K562 (cell line): ENCODE measurements at regions not wholly inside any gene's neighbourhood (a gene's known extent, or its start where the extent isn't known, plus 50 kb on each side); places are given as distances from the start of the nearest gene placed in this dataset.

Experiments used
- ATAC-seq: fragments of 200-7000 bp; cut with Tn5 transposase; 3 replicates; pipeline ENCODE4 v1.9.1; 2020; ENCODE audit warnings: moderate library complexity
- BruUV-seq: library from RNA; stranded (reverse); fragments of 400-500 nt; replicated peaks from 2 replicates; lab custom pipeline; 2021; lab: Mats Ljungman, UMichigan
- CTCF ChIA-PET: fragments of 300-600 bp; formaldehyde crosslinking; extraction: SDS; loops from one replicate; lab custom pipeline; 2021; ENCODE audit warnings: low intra/inter-chr PET ratio; lab: Yijun Ruan, JAX
- POLR2A ChIA-PET: fragments of 300-600, 350-650 bp; sonication (Branson Sonifier 250); formaldehyde crosslinking; extraction: SDS; loops from one replicate; lab custom pipeline; 2021; ENCODE audit warnings: antibody characterized with exemption, inconsistent platforms; lab: Yijun Ruan, JAX
- DNase-seq, 4 experiments: peaks; one replicate each; pipeline versions ENCODE4 v3.0.0 to v3.0.0-alpha.2; 2011 to 2018; ENCODE audit warnings: low spot score in 3 of 4, mixed read lengths in 3 of 4; ENCODE audit errors: extremely low read depth in 1 of 4
- FAIRE-seq: peaks from 2 replicates; lab custom pipeline; 2011; peaks lifted over from hg19 to GRCh38; lab: Jason Lieb, UNC
- H2AFZ ChIP-seq: 2 replicates; pipeline ENCODE4 v1.6.0; 2011; ENCODE audit warnings: low read depth, low read length, control low read depth, inconsistent platforms
- H3K27ac ChIP-seq: fragments of 200-600 bp; 3 replicates; pipeline ENCODE4 v1.8.0; 2011; ENCODE audit warnings: low read depth, mild to moderate bottlenecking, control low read depth, inconsistent platforms, low read length, moderate library complexity, mixed read lengths; ENCODE audit errors: extremely low read depth
- H3K27me3 ChIP-seq, 2 experiments: fragments of 300-600 bp in 1 of 2; 2 replicates in 1 of 2; 3 replicates in 1 of 2; pipeline versions ENCODE4 v1.6.0 to v1.8.0; 2011; ENCODE audit warnings: inconsistent platforms in 2 of 2, low read length in 2 of 2, mild to moderate bottlenecking in 1 of 2, mixed read lengths in 1 of 2, moderate library complexity in 1 of 2; ENCODE audit not compliant: control insufficient read depth in 2 of 2, insufficient read depth in 2 of 2
- H3K36me3 ChIP-seq: fragments of 300-600 bp; 3 replicates; pipeline ENCODE4 v1.8.0; 2011; ENCODE audit warnings: mild to moderate bottlenecking, low read length, inconsistent platforms; ENCODE audit not compliant: control insufficient read depth, insufficient read depth
- H3K4me1 ChIP-seq, 2 experiments: fragments of 200-600 bp in 1 of 2; replicated peaks in 1 of 2; 2 replicates in 1 of 2; 3 replicates in 1 of 2; pipeline versions ENCODE4 v1.5.1 to v1.8.0; 2011; ENCODE audit warnings: inconsistent platforms in 2 of 2, low read length in 2 of 2, mild to moderate bottlenecking in 1 of 2, mixed read lengths in 1 of 2, moderate library complexity in 1 of 2; ENCODE audit not compliant: control insufficient read depth in 2 of 2, insufficient read depth in 2 of 2
- H3K4me2 ChIP-seq: 2 replicates; pipeline ENCODE4 v1.6.1; 2011; ENCODE audit warnings: low read length, control low read depth, inconsistent platforms, mixed read lengths; ENCODE audit not compliant: insufficient read depth
- H3K4me3 ChIP-seq: fragments of 200-600 bp; sonication (generic), shearing (Covaris generic); 2 replicates; pipeline ENCODE4 v1.5.1; 2016; ENCODE audit warnings: control low read depth, inconsistent platforms
- H3K79me2 ChIP-seq: fragments of 200-600 bp; 3 replicates; pipeline ENCODE4 v1.8.0; 2011; ENCODE audit warnings: low read length, inconsistent platforms; ENCODE audit not compliant: control insufficient read depth, insufficient read depth
- H3K9ac ChIP-seq, 2 experiments: 2 replicates each; pipeline versions ENCODE4 v1.6.0 to v1.6.1; 2011; ENCODE audit warnings: low read depth in 2 of 2, low read length in 2 of 2, control low read depth in 1 of 2, inconsistent platforms in 1 of 2, mild to moderate bottlenecking in 1 of 2, mixed read lengths in 1 of 2; ENCODE audit not compliant: insufficient read depth in 1 of 2
- H3K9me1 ChIP-seq: one replicate; pipeline ENCODE4 v1.6.0; 2011; ENCODE audit warnings: inconsistent platforms, mild to moderate bottlenecking, low read length, moderate library complexity; ENCODE audit not compliant: control insufficient read depth, insufficient read depth
- H3K9me3 ChIP-seq: replicated peaks from 2 replicates; pipeline ENCODE4 v1.5.1; 2011; ENCODE audit warnings: low read depth, low read length, inconsistent platforms; ENCODE audit not compliant: control insufficient read depth, insufficient read depth
- H4K20me1 ChIP-seq: replicated peaks from 2 replicates; pipeline ENCODE4 v1.6.1; 2011; ENCODE audit warnings: low read length, inconsistent platforms, mixed read lengths; ENCODE audit not compliant: control insufficient read depth, insufficient read depth
- CREBBP ChIP-seq: IDR thresholded peaks from one replicate; pipeline ENCODE4 v1.6.1; 2012; ENCODE audit warnings: low read depth, mild to moderate bottlenecking, control low read depth, inconsistent platforms, low read length
- CTCF ChIP-seq, 3 experiments: IDR thresholded peaks in 2 of 3; conservative IDR thresholded peaks in 1 of 3; 2 replicates each; pipeline ENCODE4 v1.5.1; 2011 to 2012; ENCODE audit warnings: low read length in 3 of 3, mild to moderate bottlenecking in 3 of 3, control low read depth in 2 of 3, improper control_type of control experiment in 1 of 3, inconsistent platforms in 1 of 3, low read depth in 1 of 3, mixed read lengths in 1 of 3, moderate library complexity in 1 of 3; ENCODE audit not compliant: insufficient read depth in 2 of 3
- MTA2 ChIP-seq: fragments of 450-650 bp; IDR thresholded peaks from 2 replicates; pipeline ENCODE4 v1.6.1; 2016; ENCODE audit warnings: low read depth
- NFIX ChIP-seq: fragments of 250-450 bp; sonication (Bioruptor Pico); IDR thresholded peaks from 2 replicates; pipeline ENCODE4 v1.4.0; 2020; ENCODE audit warnings: low read depth, mild to moderate bottlenecking, moderate library complexity
- RBM15 ChIP-seq: fragments of 200-400 bp; formaldehyde crosslinking; IDR thresholded peaks from 2 replicates; pipeline ENCODE4 v1.6.1; 2018; ENCODE audit warnings: mild to moderate bottlenecking, low read length, moderate library complexity; ENCODE audit not compliant: insufficient read depth
- RBM34 ChIP-seq: fragments of 200-400 bp; formaldehyde crosslinking; IDR thresholded peaks from 2 replicates; pipeline ENCODE4 v1.6.1; 2018; ENCODE audit warnings: low read length, borderline replicate concordance; ENCODE audit not compliant: insufficient read depth
- USF2 ChIP-seq: sonication (generic); formaldehyde crosslinking; IDR thresholded peaks from 2 replicates; pipeline ENCODE4 v1.5.0; 2020; ENCODE audit warnings: missing genetic modification reagents
- XRCC5 ChIP-seq: fragments of 200-400 bp; formaldehyde crosslinking; IDR thresholded peaks from 2 replicates; pipeline ENCODE4 v1.6.1; 2017; ENCODE audit warnings: low read depth, mild to moderate bottlenecking, low read length
- ZBTB11 ChIP-seq, 3 experiments: fragments of 200-800 bp in 1 of 3; fragments of 250-450 bp in 1 of 3; fragments of 450-650 bp in 1 of 3; sonication (Bioruptor Pico) in 1 of 3; sonication (Bioruptor generic) in 1 of 3; formaldehyde crosslinking in 1 of 3; IDR thresholded peaks; 2 replicates each; pipeline versions ENCODE4 v1.6.1 to v1.8.0; 2016 to 2022; ENCODE audit warnings: mild to moderate bottlenecking in 2 of 3, missing genetic modification characterization in 2 of 3, missing compliant biosample characterization in 1 of 3, moderate library complexity in 1 of 3
- ZNF232 ChIP-seq: sonication (generic); formaldehyde crosslinking; IDR thresholded peaks from 2 replicates; pipeline ENCODE4 v1.8.0; 2022; ENCODE audit warnings: mild to moderate bottlenecking, missing genetic modification reagents
- ZNF324 ChIP-seq: fragments of 250-450 bp; sonication (Bioruptor Pico); IDR thresholded peaks from 2 replicates; pipeline ENCODE4 v1.4.0; 2020; ENCODE audit warnings: mild to moderate bottlenecking
- ZNF507 ChIP-seq: conservative IDR thresholded peaks from 2 replicates; pipeline ENCODE4 v1.6.1; 2017; ENCODE audit warnings: missing genetic modification characterization, missing compliant biosample characterization
- WGBS: fragments of 100-300 bp; shearing (Covaris generic); methylation state at CpG from one replicate; pipeline ENCODE4 v1.1.6; 2016; ENCODE audit warnings: low coverage, mixed read lengths; ENCODE audit not compliant: insufficient coverage; ENCODE audit errors: missing lambda C conversion rate; 5-methylcytosine and 5-hydroxymethylcytosine counted together
- in situ Hi-C: fragments of 300-500 bp; cut with MboI; formaldehyde crosslinking; loops from 4 replicates; pipeline ENCODE4 v1.15.0; 2018; ENCODE audit warnings: inconsistent platforms, mixed read lengths
- intact Hi-C: fragments of 100-400 bp; cut with micrococcal nuclease; formaldehyde crosslinking; loops from 2 replicates; pipeline ENCODE4 v1.14.2; 2022
- TF ChIP-seq, protein P1 (sequence below): fragments of 450-650 bp; conservative IDR thresholded peaks from 2 replicates; pipeline ENCODE4 v1.6.1; 2016; ENCODE audit warnings: missing genetic modification characterization, low read depth, mild to moderate bottlenecking, control low read depth, missing compliant biosample characterization
- TF ChIP-seq, protein P2 (sequence below), 2 experiments: fragments of 450-650 bp in 1 of 2; sonication (generic) in 1 of 2; formaldehyde crosslinking; conservative IDR thresholded peaks; 2 replicates each; pipeline versions ENCODE4 v1.4.0 to v1.8.1; 2020 to 2022; ENCODE audit warnings: mild to moderate bottlenecking in 1 of 2, missing genetic modification reagents in 1 of 2

- H3K9me3 ChIP-seq: no peaks in the 10 kb centered on the region
- H3K4me2 ChIP-seq: no peak overlapping the region
- POLR2A ChIA-PET: no interaction called here
- CTCF ChIA-PET: interaction anchor here (1.0 kb wide), 1 partner anchor 341 kb away, joined by 3 read pairs; no protein-coding TSS in a partner anchor
- no peaks in the 10 kb centered on the region for H3K36me3 ChIP-seq
- H4K20me1 ChIP-seq: no peaks in the 10 kb centered on the region
- no peaks in the 10 kb centered on the region for H3K79me2 ChIP-seq
- no peaks in the 10 kb centered on the region for H3K27me3 ChIP-seq
- intact Hi-C loops: no loop called here
- in situ Hi-C loops: no loop called here
- WGBS: 0% methylated on average over 1 of the region's 1 CpG
- no peak overlapping the region for H3K27ac ChIP-seq
- no peak overlapping the region for H2AFZ ChIP-seq
- FAIRE-seq (peak; percentile 29), ATAC-seq (no peak), DNase-seq (peak in 3 of 4 experiments; percentile 10 to 12 (median 10))
- no TSS peak for BruUV-seq
- no peak overlapping the region for H3K4me3 ChIP-seq
- no peak overlapping the region for H3K9ac ChIP-seq
- H3K9me1 ChIP-seq: no peaks in the 10 kb centered on the region
- H3K4me1 ChIP-seq: no peaks in the 10 kb centered on the region; a peak in 1 of 5 replicates
- TF ChIP-seq, protein P1, sequence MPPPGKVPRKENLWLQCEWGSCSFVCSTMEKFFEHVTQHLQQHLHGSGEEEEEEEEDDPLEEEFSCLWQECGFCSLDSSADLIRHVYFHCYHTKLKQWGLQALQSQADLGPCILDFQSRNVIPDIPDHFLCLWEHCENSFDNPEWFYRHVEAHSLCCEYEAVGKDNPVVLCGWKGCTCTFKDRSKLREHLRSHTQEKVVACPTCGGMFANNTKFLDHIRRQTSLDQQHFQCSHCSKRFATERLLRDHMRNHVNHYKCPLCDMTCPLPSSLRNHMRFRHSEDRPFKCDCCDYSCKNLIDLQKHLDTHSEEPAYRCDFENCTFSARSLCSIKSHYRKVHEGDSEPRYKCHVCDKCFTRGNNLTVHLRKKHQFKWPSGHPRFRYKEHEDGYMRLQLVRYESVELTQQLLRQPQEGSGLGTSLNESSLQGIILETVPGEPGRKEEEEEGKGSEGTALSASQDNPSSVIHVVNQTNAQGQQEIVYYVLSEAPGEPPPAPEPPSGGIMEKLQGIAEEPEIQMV: no peak
- TF ChIP-seq ZNF232 (CRISPR knock-in tag): no peak
- no peak for TF ChIP-seq ZNF324 (CRISPR knock-in tag)
- TF ChIP-seq ZNF507 (tag): no peak
- TF ChIP-seq RBM34: no peak
- no peak for TF ChIP-seq CREBBP
- TF ChIP-seq CTCF (IDR thresholded peaks at IDR 0.05 in 2 of 3, conservative IDR thresholded peaks at IDR 0.05 in 1 of 3; ENCODE audit: insufficient read depth in 2 of 3, low read depth in 1 of 3, low read length in 3 of 3): peak; percentile 24 to 43 (median 31); a peak in 3 of 6 replicates
- TF ChIP-seq USF2 (CRISPR knock-in tag): no peak
- TF ChIP-seq NFIX: no peak
- TF ChIP-seq XRCC5: no peak
- TF ChIP-seq ZBTB11 (CRISPR knock-in tag; IDR thresholded peaks at IDR 0.05): no peak
- TF ChIP-seq, protein P2, sequence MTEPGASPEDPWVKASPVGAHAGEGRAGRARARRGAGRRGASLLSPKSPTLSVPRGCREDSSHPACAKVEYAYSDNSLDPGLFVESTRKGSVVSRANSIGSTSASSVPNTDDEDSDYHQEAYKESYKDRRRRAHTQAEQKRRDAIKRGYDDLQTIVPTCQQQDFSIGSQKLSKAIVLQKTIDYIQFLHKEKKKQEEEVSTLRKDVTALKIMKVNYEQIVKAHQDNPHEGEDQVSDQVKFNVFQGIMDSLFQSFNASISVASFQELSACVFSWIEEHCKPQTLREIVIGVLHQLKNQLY (CRISPR knock-in tag; conservative IDR thresholded peaks at IDR 0.05): no peak
- TF ChIP-seq MTA2: no peak
- no peak for TF ChIP-seq RBM15
These were observed 125.6 kb downstream of the NXNL2 start for GRCh38 chr9:88660611-88661010.
